ENCODE measurements at regions not wholly inside any gene's neighbourhood (a gene's known extent, or its start where the extent isn't known, plus 50 kb on each side); places are given as distances from the start of the nearest gene placed in this dataset.

DNA sequence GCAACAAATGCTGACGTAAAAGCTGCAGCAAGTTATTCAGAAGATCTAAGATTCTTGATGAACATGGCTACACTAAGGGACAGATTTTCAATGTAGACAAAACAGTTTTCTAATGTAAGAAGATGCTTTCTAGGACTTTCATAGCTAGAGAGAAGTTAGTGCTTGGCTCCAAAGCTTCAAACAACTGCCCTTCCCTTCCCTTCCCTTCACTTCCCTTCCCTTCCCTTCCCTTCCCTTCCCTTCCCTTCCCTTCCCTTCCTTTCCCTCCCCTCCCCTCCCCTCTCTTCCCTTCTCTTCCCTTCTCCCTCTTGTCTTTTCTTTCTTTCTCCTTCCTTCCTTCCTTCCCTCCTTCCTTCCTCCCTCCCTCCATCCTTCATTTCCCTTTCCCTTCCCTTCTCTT is 365.3 kb upstream of the ADGRL4 start:
- TF ChIP-seq POLR2AphosphoS5 (IDR thresholded peaks at IDR 0.05; ENCODE audit: borderline replicate concordance, low read depth, low read length) (no peak), EZH2 (IDR thresholded peaks at IDR 0.05) (no peak)

Measured in SK-N-MC (cell line).